H54 (cell line): ENCODE measurements at regions not wholly inside any gene's neighbourhood (a gene's known extent, or its start where the extent isn't known, plus 50 kb on each side); places are given as distances from the start of the nearest gene placed in this dataset.

Experiments used
- DNase-seq: peaks from one replicate; pipeline ENCODE4 v3.0.0; 2011; ENCODE audit warnings: low spot score, mixed read lengths; ENCODE audit not compliant: insufficient read length
- FAIRE-seq: peaks from 3 replicates; lab custom pipeline; 2011; peaks lifted over from hg19 to GRCh38; lab: Jason Lieb, UNC
- POLR2A ChIP-seq: IDR thresholded peaks from 2 replicates; pipeline ENCODE4 v1.6.1; 2011; ENCODE audit warnings: low read depth, mild to moderate bottlenecking, low read length

DNA sequence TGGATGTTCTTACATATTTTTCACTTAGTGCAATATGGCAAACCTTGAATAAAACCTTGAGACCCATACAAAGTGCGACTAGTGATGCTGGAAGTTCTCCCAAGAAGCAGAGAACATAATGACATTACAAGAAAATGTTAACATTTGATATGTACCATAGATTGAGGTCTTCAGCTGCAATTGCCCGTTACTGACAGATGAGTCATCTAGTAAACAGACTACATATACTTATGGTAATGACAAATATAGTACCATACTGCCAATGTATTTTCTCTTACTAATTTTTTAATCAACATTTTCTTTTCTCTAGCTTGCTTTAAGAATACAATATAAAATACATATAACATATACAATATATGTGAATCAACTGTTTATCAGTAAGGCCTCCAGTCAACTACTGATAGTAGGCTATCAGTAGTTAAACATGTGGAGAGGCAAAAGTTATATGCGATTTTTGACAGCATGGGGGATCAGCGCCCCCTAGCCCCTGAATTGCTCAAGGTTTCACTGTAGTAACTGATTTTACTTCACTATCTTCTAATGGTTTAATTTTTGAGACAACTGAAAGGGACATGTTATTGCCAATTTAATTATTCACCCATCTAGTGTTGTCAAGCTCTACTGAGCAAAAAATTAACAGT is 166.7 kb upstream of the ADGRB3 start:
- TF ChIP-seq POLR2A = no peak
- no peak for DNase-seq

DNA sequence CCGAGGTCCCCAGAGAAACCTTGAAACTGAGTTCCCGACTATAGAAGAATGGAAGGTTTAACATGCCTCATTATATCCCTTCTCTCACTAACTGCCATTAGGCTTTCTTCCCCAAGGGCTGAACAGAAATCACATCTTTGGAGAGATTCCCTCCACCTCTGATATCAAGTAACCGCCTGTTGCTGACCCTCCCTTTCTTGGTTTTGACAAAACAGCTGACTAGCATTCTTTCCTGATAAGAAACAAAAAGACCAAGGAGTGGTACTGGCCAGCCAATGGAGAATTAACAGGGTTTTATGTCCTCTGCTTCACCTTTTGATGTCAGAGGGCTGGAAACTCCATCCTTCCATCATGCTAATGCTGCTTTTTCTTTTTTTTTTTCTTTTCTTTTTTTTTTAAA is 176.6 kb upstream of the ADGRB3 start:
- no peak for FAIRE-seq
- no peak for TF ChIP-seq POLR2A
- no peak for DNase-seq

More for the DNA sequence above, 166.7 kb upstream of the ADGRB3 start:
- FAIRE-seq = no peak

DNA sequence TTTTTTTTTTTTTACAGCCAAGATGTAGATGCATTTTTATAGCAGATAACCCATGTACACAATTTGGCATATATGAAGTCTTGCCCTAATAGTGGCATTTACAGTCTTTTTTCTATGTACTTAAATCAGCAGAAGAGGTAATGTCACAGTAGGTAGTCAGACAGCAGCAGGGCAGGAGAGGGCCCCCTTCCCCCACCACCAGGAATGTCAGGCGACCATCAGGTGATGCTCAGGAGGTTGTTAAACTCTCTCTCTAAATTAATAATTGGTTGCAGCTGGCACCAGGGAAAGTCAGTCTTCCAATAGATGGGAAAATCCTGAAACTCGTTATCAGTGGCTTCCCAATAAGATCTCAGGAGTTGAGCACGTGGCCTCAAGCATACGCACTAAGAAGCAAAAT is 188.0 kb upstream of the ADGRB3 start:
- FAIRE-seq (no peak), DNase-seq (no peak)
- no peak for TF ChIP-seq POLR2A

DNA sequence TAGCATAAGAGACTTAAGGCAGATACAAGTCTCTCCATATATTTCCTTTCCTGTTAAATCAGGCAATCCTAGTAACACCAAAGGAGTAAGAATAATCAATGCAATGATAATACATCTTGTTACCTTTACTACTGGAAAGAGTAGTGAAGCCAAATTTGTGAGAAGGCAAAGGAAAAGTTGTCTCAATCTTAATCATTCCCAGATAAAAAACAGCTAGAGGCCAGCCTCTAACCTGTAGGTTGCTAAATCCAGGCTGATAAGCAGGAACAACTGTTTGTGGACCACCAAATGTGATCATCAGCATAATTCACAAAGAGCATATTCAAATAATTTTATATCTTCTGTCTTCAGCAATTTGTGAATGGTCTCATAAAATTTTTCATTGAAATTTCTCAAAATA is 189.2 kb upstream of the ADGRB3 start:
- FAIRE-seq (no peak), DNase-seq (no peak)
- TF ChIP-seq POLR2A = no peak

DNA sequence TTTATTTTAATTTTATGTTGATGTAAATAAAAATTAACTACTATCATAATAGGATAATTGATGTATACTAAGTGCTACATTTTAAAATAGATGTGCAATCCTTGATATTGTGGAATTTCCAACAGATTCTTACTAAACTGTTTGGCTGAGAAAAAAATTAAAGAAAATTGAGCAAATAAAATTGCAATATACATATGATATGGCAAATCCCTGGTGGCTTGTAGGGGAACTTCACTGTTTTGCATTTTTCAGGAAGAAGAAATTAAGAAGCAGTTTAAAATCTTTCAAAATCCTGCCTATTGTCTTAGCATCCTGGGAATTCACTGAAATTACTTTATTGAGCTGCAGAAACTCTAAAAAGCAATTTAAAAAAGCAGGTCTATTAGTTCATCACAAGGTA is 191.4 kb upstream of the ADGRB3 start:
- FAIRE-seq = no peak
- TF ChIP-seq POLR2A = no peak
- no peak for DNase-seq

DNA sequence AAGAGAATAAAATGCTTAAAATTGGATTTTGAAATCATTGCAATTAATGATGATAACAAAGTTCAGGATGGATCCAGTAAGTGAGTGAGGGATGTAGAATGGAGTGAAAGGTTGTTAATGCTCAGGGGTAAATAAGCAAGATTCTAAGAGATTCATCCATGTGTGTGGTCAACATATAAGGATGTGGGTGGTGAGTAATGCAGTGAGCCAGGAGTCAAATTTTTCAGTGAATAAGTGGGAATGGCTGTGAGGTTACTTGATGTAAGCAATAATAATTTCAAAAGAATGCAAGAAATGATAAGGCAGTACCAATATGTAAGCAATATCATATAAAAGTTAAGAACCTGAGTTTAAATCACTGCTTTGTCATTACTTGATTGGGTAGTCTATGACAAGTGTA is 207.5 kb upstream of the ADGRB3 start:
- peak; percentile 23 for FAIRE-seq
- DNase-seq = peak; percentile 0
- TF ChIP-seq POLR2A = no peak

DNA sequence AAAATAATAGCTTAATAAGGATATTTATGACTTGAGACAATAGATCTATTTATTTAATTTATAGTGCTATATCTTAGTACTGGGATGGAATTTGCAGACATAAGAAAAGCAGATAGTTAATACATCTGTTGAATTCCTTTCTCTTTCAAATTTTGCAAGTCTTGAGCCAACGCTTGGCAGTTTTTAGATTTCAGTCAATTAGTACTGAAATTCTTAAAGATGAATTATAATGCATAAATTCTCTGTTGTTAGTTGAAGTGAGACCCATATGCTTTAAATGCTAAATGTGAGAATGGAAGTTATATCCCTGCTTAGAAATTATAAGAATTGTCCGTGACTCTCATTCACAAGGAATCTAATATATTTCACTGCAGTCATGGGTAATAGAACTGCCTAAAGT is 225.1 kb upstream of the ADGRB3 start:
- DNase-seq (no peak), FAIRE-seq (no peak)
- TF ChIP-seq POLR2A = no peak

DNA sequence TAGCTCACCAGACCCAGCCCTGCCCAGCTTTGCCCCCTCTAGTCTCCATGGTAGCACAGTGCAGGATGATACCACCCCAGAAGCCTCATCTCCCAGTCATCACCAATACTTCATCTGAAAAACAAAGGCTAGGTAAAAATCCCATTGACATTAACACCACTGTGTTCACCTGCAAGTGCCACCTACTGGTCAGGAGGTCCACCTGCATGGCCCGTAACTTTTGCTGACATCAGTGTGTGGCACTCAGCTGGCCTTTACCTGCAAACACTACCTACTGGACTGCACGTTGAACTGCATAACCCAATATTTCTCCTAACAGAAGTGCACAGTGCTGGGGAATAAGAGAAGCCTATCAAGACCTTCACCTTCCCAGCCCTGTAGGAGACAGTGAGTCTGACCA is 234.7 kb upstream of the ADGRB3 start:
- DNase-seq (no peak), FAIRE-seq (no peak)
- TF ChIP-seq POLR2A = no peak

DNA sequence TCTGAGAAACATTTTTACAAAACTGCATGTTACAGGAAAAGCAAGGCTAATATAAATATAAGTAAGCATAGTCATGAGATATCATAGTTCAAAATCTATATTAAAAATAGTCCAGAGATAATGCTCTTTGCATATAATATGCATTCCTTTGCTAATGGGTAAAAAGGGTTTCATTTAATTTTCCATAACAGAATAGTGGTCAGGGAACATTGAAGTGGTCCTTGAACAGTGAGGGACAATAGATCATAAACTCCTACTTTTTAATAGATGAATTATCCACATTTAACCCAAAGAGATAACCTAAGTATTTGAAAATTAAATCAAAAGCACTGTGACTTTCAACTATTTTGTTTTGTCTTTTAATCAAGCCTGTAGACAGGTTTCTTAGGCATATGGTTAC is 243.1 kb upstream of the ADGRB3 start:
- DNase-seq (no peak), FAIRE-seq (no peak)
- no peak for TF ChIP-seq POLR2A

DNA sequence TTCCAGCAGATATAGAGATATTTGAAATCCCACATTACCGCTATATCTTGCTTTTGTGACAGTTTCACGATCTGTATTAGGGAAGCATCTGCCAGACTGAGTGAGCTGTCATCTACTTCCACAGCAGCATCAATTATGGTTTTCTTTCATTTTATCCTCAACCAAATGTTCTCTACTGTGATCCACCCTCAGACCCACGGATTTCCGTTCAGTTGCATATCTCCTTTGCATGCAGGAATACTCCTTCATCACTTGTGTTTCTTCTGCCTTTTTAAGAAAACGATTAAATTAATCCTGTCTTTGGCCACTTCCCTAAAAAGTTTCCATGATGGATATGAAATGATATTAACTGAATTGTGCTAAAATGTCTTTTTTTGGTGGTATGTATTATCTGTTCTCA is 262.1 kb upstream of the ADGRB3 start:
- DNase-seq (no peak), FAIRE-seq (no peak)
- no peak for TF ChIP-seq POLR2A

DNA sequence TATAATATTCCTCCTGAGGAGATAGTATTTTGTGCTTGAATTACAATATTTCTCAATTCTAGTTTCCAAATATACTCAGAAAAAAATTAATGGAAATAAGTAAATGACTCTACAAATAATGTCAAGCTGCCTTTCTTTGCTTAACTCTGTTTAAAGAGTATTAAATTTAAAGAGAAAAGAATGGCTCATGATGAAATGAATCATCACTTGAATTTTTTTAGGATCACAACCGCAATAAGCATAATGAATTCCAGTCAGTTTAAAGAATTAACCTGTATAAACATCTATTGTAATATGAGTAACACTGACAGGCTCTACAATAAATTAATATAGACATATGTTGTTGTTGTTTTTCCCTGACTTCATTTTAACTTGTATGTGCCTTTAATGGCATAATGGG is 266.2 kb upstream of the ADGRB3 start:
- DNase-seq = no peak
- FAIRE-seq = no peak
- TF ChIP-seq POLR2A = no peak

DNA sequence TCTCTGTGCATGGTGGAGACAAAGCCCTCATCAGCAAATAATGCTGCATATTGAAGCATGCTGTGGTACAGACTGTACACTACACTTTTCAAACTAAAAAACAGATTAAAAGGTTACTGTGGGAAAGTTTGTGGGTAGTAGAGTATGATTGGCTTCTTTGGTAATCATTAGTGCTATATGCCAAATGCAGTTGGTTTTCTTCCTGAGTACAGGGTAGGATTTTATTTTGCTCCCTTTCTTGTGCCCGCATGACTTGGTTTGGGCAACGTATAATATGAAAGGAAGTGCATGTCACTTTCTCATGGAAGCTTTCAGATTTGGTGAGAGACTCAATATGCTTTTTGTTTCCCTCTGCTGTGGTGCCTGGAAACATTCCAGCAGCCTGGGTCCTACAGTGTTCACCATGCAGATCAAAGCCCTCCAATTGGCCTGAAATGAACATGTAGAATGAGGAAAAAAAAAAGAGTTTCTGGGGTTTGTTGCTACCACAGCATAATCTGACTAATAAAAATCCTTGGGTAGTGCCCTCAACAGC is 270.7 kb upstream of the ADGRB3 start:
- DNase-seq = no peak
- no peak for FAIRE-seq
- TF ChIP-seq POLR2A = no peak

DNA sequence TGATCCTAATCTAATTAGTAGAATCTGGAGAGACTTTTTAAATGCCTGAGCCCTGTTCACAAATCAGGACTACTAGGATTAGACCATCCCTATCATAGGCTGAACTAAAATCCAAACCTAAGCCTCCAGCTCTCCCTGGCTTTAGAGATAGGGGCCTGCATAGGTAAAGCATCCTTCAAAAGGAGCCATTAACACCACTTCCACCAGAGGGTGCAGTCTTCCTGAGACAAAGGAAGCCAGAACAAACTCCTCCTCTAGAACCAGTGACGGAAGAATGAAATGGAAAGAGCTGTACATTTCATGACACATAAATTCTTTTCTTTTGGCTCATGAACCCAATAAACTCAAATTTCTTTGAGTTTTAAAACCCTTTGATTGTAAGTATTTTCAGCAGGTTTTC is 291.2 kb upstream of the ADGRB3 start:
- DNase-seq (peak; percentile 12), FAIRE-seq (peak; percentile 66)
- TF ChIP-seq POLR2A = no peak

DNA sequence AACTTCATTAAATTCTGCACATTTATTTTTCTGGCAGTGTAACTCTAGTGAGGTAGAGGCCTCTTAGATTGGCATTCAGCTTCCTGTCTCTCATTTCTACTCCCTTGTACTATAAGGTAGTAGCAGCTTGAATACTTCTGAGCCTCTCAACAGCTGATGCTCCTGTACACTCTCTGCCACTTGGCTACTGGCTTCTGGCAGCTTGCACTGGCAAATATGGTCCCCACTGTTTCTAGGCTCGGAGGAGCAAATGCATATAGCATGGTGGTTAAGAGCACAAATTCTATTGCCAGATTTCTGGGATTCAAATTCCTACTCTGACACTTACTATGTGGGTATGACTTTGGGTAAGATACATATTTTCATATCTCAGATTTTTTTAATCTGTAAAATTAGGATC is 292.8 kb upstream of the ADGRB3 start:
- DNase-seq (no peak), FAIRE-seq (no peak)
- no peak for TF ChIP-seq POLR2A

DNA sequence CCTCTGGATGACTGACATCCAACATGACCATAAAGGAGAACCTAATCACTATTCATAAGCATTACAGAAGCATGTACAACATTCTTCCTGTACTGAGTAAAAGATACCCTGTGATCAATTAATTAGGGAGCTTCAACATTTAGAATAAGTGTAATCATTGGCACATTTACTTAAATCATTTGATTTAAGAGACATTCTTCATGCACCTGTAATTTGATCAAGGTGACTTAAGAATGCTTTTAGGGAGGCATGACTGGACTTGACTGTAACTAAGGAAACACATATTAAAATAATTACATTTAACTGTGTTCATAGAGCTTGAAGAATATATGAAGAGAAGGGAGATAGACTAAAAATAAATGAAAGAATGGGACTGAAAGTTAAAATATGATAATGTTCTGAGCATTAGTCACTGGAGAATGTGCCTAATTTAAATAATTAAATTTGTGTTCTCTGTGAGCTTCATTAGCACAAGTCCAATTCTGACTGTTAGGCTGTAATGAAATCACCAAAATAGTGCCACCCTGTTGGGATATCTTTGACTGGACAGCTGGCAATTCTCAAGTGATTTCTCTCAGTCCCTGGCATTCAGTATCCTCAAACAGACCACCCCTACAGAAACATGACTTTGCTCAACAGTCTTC is 295.5 kb upstream of the ADGRB3 start:
- no peak for FAIRE-seq
- TF ChIP-seq POLR2A = no peak
- no peak for DNase-seq
